ENCODE measurements at regions not wholly inside any gene's neighbourhood (a gene's known extent, or its start where the extent isn't known, plus 50 kb on each side); places are given as distances from the start of the nearest gene placed in this dataset.

DNA sequence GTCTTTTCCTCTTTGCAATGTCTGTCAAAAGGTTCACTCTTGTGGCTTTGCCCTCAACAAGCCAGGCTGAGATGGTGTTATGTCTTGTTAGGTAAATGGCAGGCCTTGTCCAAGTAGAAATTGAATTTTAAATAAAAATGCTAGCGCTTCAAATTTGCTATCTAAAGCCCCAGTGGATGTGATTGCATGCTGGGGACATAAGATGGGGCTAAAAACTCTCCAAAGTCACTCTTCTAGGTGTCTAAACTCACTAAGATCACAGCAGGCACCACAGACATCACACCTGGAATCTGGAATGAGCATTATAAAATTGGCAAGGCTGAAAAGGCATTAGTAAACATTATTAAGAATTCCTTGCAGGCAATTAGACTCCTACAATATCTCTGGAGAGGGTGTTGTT, 262.7 kb upstream of the CLINT1 start:
- TF ChIP-seq EZH2 (IDR thresholded peaks at IDR 0.05) = no peak
- no peak for TF ChIP-seq POLR2AphosphoS5 (IDR thresholded peaks at IDR 0.05; ENCODE audit: borderline replicate concordance, low read depth, low read length)

Data from SK-N-MC (cell line).